Liver (tissue), 3 donors: ENCODE measurements at regions not wholly inside any gene's neighbourhood (a gene's known extent, or its start where the extent isn't known, plus 50 kb on each side); places are given as distances from the start of the nearest gene placed in this dataset.

ENCODE experiments used
- ATF3 ChIP-seq: IDR thresholded peaks from 2 replicates; pipeline ENCODE4 v1.6.1; 2016; ENCODE audit warnings: antibody characterized with exemption
- CTCF ChIP-seq: fragments of 150-350 bp; IDR thresholded peaks from 2 replicates; pipeline ENCODE4 v1.5.1; 2017; ENCODE audit warnings: improper control_type of control experiment, low read depth, low read length; ENCODE audit not compliant: missing input control
- EGR1 ChIP-seq, 2 donors: IDR thresholded peaks; 2 replicates each; pipeline ENCODE4 v1.6.1; 2016 to 2018; ENCODE audit warnings: antibody characterized with exemption in 2 of 2, low read depth in 2 of 2
- FOXA1 ChIP-seq: IDR thresholded peaks from 2 replicates; pipeline ENCODE4 v1.6.1; 2016; ENCODE audit warnings: antibody characterized with exemption
- FOXA2 ChIP-seq: IDR thresholded peaks from 2 replicates; pipeline ENCODE4 v1.6.1; 2016; ENCODE audit warnings: antibody characterized with exemption
- JUND ChIP-seq, 2 donors: IDR thresholded peaks; 2 replicates each; pipeline ENCODE4 v1.6.1; 2016; ENCODE audit warnings: antibody characterized with exemption in 2 of 2
- MAX ChIP-seq: IDR thresholded peaks from 2 replicates; pipeline ENCODE4 v1.6.1; 2016; ENCODE audit warnings: antibody characterized with exemption
- NR2F2 ChIP-seq: IDR thresholded peaks from 2 replicates; pipeline ENCODE4 v1.6.1; 2016; ENCODE audit warnings: antibody characterized with exemption
- RAD21 ChIP-seq, 2 donors: IDR thresholded peaks; 2 replicates each; pipeline ENCODE4 v1.6.1; 2016; ENCODE audit warnings: antibody characterized with exemption in 2 of 2, mild to moderate bottlenecking in 2 of 2
- REST ChIP-seq: IDR thresholded peaks from 2 replicates; pipeline ENCODE4 v1.6.1; 2016; ENCODE audit warnings: antibody characterized with exemption, mild to moderate bottlenecking
- RXRA ChIP-seq, 2 donors: IDR thresholded peaks; 2 replicates each; pipeline ENCODE4 v1.6.1; 2017 to 2018; ENCODE audit warnings: antibody characterized with exemption in 2 of 2, mild to moderate bottlenecking in 1 of 2
- SP1 ChIP-seq: IDR thresholded peaks from 2 replicates; pipeline ENCODE4 v1.6.1; 2018; ENCODE audit warnings: antibody characterized with exemption, mild to moderate bottlenecking
- TAF1 ChIP-seq: conservative IDR thresholded peaks from 2 replicates; pipeline ENCODE4 v1.6.1; 2016; ENCODE audit warnings: antibody characterized with exemption, mild to moderate bottlenecking
- YY1 ChIP-seq: IDR thresholded peaks from 2 replicates; pipeline ENCODE4 v1.6.1; 2016; ENCODE audit warnings: antibody characterized with exemption, mild to moderate bottlenecking
- donor health status: healthy.
- donor health status: healthy.

- TF ChIP-seq CTCF (no peak), TAF1 (no peak), REST (no peak), RAD21 (IDR thresholded peaks at IDR 0.05) (no peak), RXRA (IDR thresholded peaks at IDR 0.05) (no peak), SP1 (no peak), YY1 (no peak), JUND (IDR thresholded peaks at IDR 0.05) (no peak), MAX (no peak), ATF3 (no peak), EGR1 (IDR thresholded peaks at IDR 0.05; ENCODE audit: low read depth in 2 of 2) (no peak), FOXA2 (no peak), NR2F2 (no peak), FOXA1 (no peak)
These were observed 603.8 kb upstream of the PSMD7 start for GRCh38 chr16:73692861-73693260.
